Gastroesophageal sphincter (tissue), 3 donors: ENCODE measurements at regions not wholly inside any gene's neighbourhood (a gene's known extent, or its start where the extent isn't known, plus 50 kb on each side); places are given as distances from the start of the nearest gene placed in this dataset.
"Not testable (repeated sequence)": the region's sequence is repeated elsewhere in the genome, so short reads cannot be mapped to it uniquely, and the experiment has no call there.

Experiments
- CTCF ChIP-seq, 4 experiments: fragments of 200-600 bp in 2 of 4; fragments of 450-650 bp in 2 of 4; sonication (generic) in 1 of 4; IDR thresholded peaks; one replicate each; pipeline ENCODE4 v1.5.1; 2017 to 2019; ENCODE audit warnings: antibody characterized with exemption in 4 of 4, mild to moderate bottlenecking in 2 of 4, moderate library complexity in 2 of 4
- POLR2A ChIP-seq, 2 donors: fragments of 450-650 bp; IDR thresholded peaks; one replicate each; pipeline ENCODE4 v1.6.1; 2017; ENCODE audit warnings: antibody characterized with exemption in 2 of 2, mild to moderate bottlenecking in 2 of 2, moderate library complexity in 1 of 2

GRCh38 chr15:20020588-20020987 lies 521.0 kb downstream of the GOLGA6L6 start:
- TF ChIP-seq CTCF, POLR2A (IDR thresholded peaks at IDR 0.05): not testable (repeated sequence)
